CD14-positive monocyte (primary cell): ENCODE measurements at regions not wholly inside any gene's neighbourhood (a gene's known extent, or its start where the extent isn't known, plus 50 kb on each side); places are given as distances from the start of the nearest gene placed in this dataset.
A peak's percentile ranks its signal among the peaks of the same experiment; 100 is the strongest.

Source experiments
- DNase-seq, 3 donors: peaks; one replicate each; pipeline ENCODE4 v3.0.0-alpha.2; 2011 to 2022
- H2AFZ ChIP-seq: 2 replicates; pipeline ENCODE4 v1.6.0; 2012; ENCODE audit warnings: mild to moderate bottlenecking, low read depth, low read length, inconsistent platforms; ENCODE audit not compliant: insufficient read depth, poor library complexity, severe bottlenecking
- H3K27ac ChIP-seq, 2 donors: 1 replicate in 1 of 2; 2 replicates in 1 of 2; pipeline ENCODE4 v1.5.1; 2012 to 2013; ENCODE audit warnings: low read length in 2 of 2, control low read depth in 1 of 2, inconsistent platforms in 1 of 2, low read depth in 1 of 2, mild to moderate bottlenecking in 1 of 2
- H3K27me3 ChIP-seq, 2 donors: one replicate each; pipeline versions ENCODE4 v1.6.0 to v1.6.1; 2011 to 2013; ENCODE audit warnings: low read length in 2 of 2; ENCODE audit not compliant: control insufficient read depth in 2 of 2, insufficient read depth in 2 of 2
- H3K36me3 ChIP-seq, 2 donors: replicated peaks in 1 of 2; 1 replicate in 1 of 2; 2 replicates in 1 of 2; pipeline versions ENCODE4 v1.5.1 to v1.6.1; 2012 to 2013; ENCODE audit warnings: low read length in 2 of 2, control low read depth in 1 of 2, inconsistent platforms in 1 of 2, mild to moderate bottlenecking in 1 of 2; ENCODE audit not compliant: insufficient read depth in 2 of 2, control insufficient read depth in 1 of 2
- H3K4me1 ChIP-seq, 2 donors: 1 replicate in 1 of 2; 2 replicates in 1 of 2; pipeline versions ENCODE4 v1.5.1 to v1.6.1; 2012 to 2013; ENCODE audit warnings: low read length in 2 of 2, control low read depth in 1 of 2, inconsistent platforms in 1 of 2, mild to moderate bottlenecking in 1 of 2, moderate library complexity in 1 of 2; ENCODE audit not compliant: insufficient read depth in 2 of 2, control insufficient read depth in 1 of 2
- H3K4me2 ChIP-seq: replicated peaks from 2 replicates; pipeline ENCODE3; 2012; ENCODE audit warnings: low read length, moderate library complexity, mild to moderate bottlenecking; ENCODE audit not compliant: poor library complexity, severe bottlenecking; ENCODE audit errors: extremely low read depth
- H3K4me3 ChIP-seq, 3 experiments: fragments of 200-600 bp in 1 of 3; sonication (generic) in 1 of 3; replicated peaks in 1 of 3; 1 replicate in 2 of 3; 2 replicates in 1 of 3; pipeline ENCODE4 v1.5.1; 2011 to 2013; ENCODE audit warnings: low read length in 3 of 3, mild to moderate bottlenecking in 3 of 3, control low read depth in 2 of 3, low read depth in 2 of 3, inconsistent platforms in 1 of 3, moderate library complexity in 1 of 3
- H3K79me2 ChIP-seq: 2 replicates; pipeline ENCODE4 v1.6.0; 2012; ENCODE audit warnings: mild to moderate bottlenecking, control low read depth, inconsistent platforms, low read length, moderate library complexity; ENCODE audit not compliant: insufficient read depth
- H3K9ac ChIP-seq: 2 replicates; pipeline ENCODE4 v1.6.0; 2017; ENCODE audit warnings: low read length, mild to moderate bottlenecking; ENCODE audit not compliant: insufficient read depth, poor library complexity, severe bottlenecking
- H3K9me3 ChIP-seq, 2 donors: replicated peaks in 1 of 2; 1 replicate in 1 of 2; 2 replicates in 1 of 2; pipeline versions ENCODE4 v1.5.1 to v1.6.1; 2012 to 2013; ENCODE audit warnings: low read length in 2 of 2, control low read depth in 1 of 2; ENCODE audit not compliant: control insufficient read depth in 1 of 2, insufficient read depth in 1 of 2
- H4K20me1 ChIP-seq: 2 replicates; pipeline ENCODE4 v1.6.0; 2012; ENCODE audit warnings: mild to moderate bottlenecking, low read length, control low read depth, moderate library complexity; ENCODE audit not compliant: insufficient read depth
- H3K27ac Mint-ChIP-seq, 7 donors: one replicate each; pipeline ENCODE4 v1.8.0; 2020; ENCODE audit warnings: mild to moderate bottlenecking in 7 of 7, mixed read lengths in 7 of 7, moderate library complexity in 6 of 7, inconsistent platforms in 2 of 7
- H3K27me3 Mint-ChIP-seq, 3 donors: one replicate each; pipeline ENCODE4 v1.8.0; 2021 to 2022; ENCODE audit warnings: low read depth in 3 of 3, mild to moderate bottlenecking in 3 of 3, mixed read lengths in 3 of 3, moderate library complexity in 3 of 3, inconsistent platforms in 1 of 3
- H3K36me3 Mint-ChIP-seq, 2 donors: one replicate each; pipeline ENCODE4 v1.8.0; 2020; ENCODE audit warnings: mixed read lengths in 2 of 2, inconsistent platforms in 1 of 2, mild to moderate bottlenecking in 1 of 2
- H3K4me1 Mint-ChIP-seq: one replicate; pipeline ENCODE4 v1.8.0; 2020; ENCODE audit warnings: mild to moderate bottlenecking, mixed read lengths
- H3K4me3 Mint-ChIP-seq, 2 donors: one replicate each; pipeline ENCODE4 v1.8.0; 2020; ENCODE audit warnings: mild to moderate bottlenecking in 2 of 2, mixed read lengths in 2 of 2, moderate library complexity in 1 of 2
- H3K9me3 Mint-ChIP-seq, 7 donors: one replicate each; pipeline ENCODE4 v1.8.0; 2020 to 2022; ENCODE audit warnings: mixed read lengths in 7 of 7, mild to moderate bottlenecking in 6 of 7, moderate library complexity in 6 of 7, inconsistent platforms in 2 of 7
- CTCF ChIP-seq: fragments of 200-600 bp; IDR thresholded peaks from one replicate; pipeline ENCODE4 v1.8.0; 2022; ENCODE audit warnings: antibody characterized with exemption, mild to moderate bottlenecking
- WGBS: methylation state at CpG from one replicate; pipeline ENCODE4 v1.1.5; 2013; ENCODE audit warnings: missing lambda C conversion rate; ENCODE audit not compliant: insufficient coverage; 5-methylcytosine and 5-hydroxymethylcytosine counted together
- intact Hi-C, 2 donors: fragments of 100-400 bp; cut with micrococcal nuclease; formaldehyde crosslinking; loops; one replicate each; pipeline versions ENCODE4 v1.15.0 to v1.15.1; 2023

- Mint-ChIP-seq H3K4me1 (peaks cover 63% of the 10 kb centered on the region), H3K27me3 (peaks cover 0 to 2% (median 0%) of the 10 kb centered on the region in 3 donors), H3K9me3 (peaks cover 0 to 5% (median 3%) of the 10 kb centered on the region in 7 donors), H3K36me3 (peaks cover 2 to 3% of the 10 kb centered on the region in 2 donors), H3K27ac (peak overlapping the region in 5 of 7 donors; percentile 63 to 99 (median 81)), H3K4me3 (no peak overlapping the region)
- H3K9ac ChIP-seq, result no peak overlapping the region
- peaks cover 65 to 70% of the 10 kb centered on the region in 2 donors for H3K4me1 ChIP-seq
- H3K36me3 ChIP-seq, result no peaks in the 10 kb centered on the region
- 80% methylated on average over 5 of the region's 7 CpGs for WGBS
- H3K4me3 ChIP-seq, result no peak overlapping the region
- no peaks in the 10 kb centered on the region for H3K9me3 ChIP-seq
- intact Hi-C loops, result loop anchor here in 1 of 2 donors (5.0 kb wide), 2 partner anchors 70 to 85 kb away; partner anchors contain the start of gene NCOA3
- no peaks in the 10 kb centered on the region for H3K27me3 ChIP-seq
- no peak for DNase-seq
- H3K27ac ChIP-seq, result peak overlapping the region in 1 of 2 donors; percentile 96
- H3K79me2 ChIP-seq, result no peaks in the 10 kb centered on the region
- no peak overlapping the region for H3K4me2 ChIP-seq
- no peaks in the 10 kb centered on the region for H4K20me1 ChIP-seq
- no peak overlapping the region for H2AFZ ChIP-seq
- TF ChIP-seq CTCF, result no peak
Measured at GRCh38 chr20:47417245-47418068, 61.0 kb upstream of the ZMYND8 start.

GRCh38 chr20:47418069-47418757, 61.7 kb upstream of the ZMYND8 start:
- no peaks in the 10 kb centered on the region for H3K27me3 ChIP-seq
- no peak overlapping the region for H3K4me3 Mint-ChIP-seq
- no peak for TF ChIP-seq CTCF
- H4K20me1 ChIP-seq, result no peaks in the 10 kb centered on the region
- 100% methylated on average over 1 of the region's 7 CpGs for WGBS
- H3K9me3 Mint-ChIP-seq, result peaks cover 0 to 5% (median 3%) of the 10 kb centered on the region in 7 donors
- H3K4me2 ChIP-seq, result no peak overlapping the region
- no peak overlapping the region for H2AFZ ChIP-seq
- H3K9ac ChIP-seq, result no peak overlapping the region
- peak overlapping the region in 2 of 7 donors; percentile 19 to 63 for H3K27ac Mint-ChIP-seq
- H3K4me1 ChIP-seq, result peaks cover 57 to 68% of the 10 kb centered on the region in 2 donors
- DNase-seq, result no peak
- no peaks in the 10 kb centered on the region for H3K9me3 ChIP-seq
- no peaks in the 10 kb centered on the region for H3K36me3 ChIP-seq
- H3K4me1 Mint-ChIP-seq, result peaks cover 60% of the 10 kb centered on the region
- intact Hi-C loops, result loop anchor here in 1 of 2 donors (5.0 kb wide), 2 partner anchors 69 to 84 kb away; partner anchors contain the start of gene NCOA3
- no peaks in the 10 kb centered on the region for H3K79me2 ChIP-seq
- H3K36me3 Mint-ChIP-seq, result peaks cover 2 to 3% of the 10 kb centered on the region in 2 donors
- no peak overlapping the region for H3K27ac ChIP-seq
- H3K4me3 ChIP-seq, result no peak overlapping the region
- H3K27me3 Mint-ChIP-seq, result peaks cover 0 to 2% (median 0%) of the 10 kb centered on the region in 3 donors
